ENCODE measurements at regions not wholly inside any gene's neighbourhood (a gene's known extent, or its start where the extent isn't known, plus 50 kb on each side); places are given as distances from the start of the nearest gene placed in this dataset.

DNA sequence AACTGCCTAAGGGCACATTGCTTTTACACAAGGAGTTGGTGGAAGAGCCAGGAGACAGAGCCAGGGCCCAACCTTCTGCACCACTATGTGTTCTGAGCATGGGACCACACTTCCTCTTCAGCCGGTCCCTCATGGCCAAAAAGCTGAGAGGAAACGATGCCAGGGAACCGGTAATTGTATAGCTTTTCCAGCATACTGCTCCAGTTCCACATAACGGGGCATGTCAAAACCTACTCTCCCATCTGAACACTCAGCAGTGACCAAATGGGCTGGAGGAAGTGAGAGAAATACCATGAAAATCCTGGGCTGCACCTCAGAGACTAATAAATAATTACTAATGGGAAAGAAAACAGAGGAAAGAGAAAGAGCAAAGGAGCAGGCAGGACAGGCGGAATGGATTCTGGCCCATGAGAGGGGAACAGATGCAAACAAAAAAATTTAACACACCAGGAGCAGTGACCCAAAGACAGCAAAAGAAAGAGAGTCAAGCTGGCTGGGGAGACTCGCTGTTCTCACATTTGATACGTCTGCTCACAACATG lies 52.0 kb upstream of the BMP2 start:
- H3K4me3 ChIP-seq (ENCODE audit: low read depth, low read length): no peak overlapping the region

DNA sequence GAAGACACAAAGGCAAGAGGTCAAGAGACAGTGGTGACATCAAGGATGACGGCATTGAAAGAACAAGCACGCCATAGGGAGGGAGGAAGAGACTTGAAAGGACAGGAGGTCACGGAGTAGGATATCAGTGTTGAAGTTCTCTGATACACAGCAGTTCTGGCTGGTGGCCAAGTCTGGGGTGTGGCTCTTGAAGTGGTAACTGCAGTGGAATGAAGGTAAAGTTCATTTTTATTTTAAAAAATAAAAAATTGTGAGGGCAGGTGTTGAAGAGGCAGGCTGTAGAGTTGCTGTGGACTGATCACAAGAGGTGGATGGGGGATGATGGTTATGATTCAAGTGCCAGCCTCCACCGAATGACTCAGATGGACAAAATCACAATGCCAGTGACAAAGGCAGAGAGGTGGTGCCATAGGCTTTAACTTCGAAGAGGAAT lies 53.2 kb upstream of the BMP2 start:
- H3K4me3 ChIP-seq (ENCODE audit: low read depth, low read length): no peak overlapping the region
- TF ChIP-seq, protein P1, sequence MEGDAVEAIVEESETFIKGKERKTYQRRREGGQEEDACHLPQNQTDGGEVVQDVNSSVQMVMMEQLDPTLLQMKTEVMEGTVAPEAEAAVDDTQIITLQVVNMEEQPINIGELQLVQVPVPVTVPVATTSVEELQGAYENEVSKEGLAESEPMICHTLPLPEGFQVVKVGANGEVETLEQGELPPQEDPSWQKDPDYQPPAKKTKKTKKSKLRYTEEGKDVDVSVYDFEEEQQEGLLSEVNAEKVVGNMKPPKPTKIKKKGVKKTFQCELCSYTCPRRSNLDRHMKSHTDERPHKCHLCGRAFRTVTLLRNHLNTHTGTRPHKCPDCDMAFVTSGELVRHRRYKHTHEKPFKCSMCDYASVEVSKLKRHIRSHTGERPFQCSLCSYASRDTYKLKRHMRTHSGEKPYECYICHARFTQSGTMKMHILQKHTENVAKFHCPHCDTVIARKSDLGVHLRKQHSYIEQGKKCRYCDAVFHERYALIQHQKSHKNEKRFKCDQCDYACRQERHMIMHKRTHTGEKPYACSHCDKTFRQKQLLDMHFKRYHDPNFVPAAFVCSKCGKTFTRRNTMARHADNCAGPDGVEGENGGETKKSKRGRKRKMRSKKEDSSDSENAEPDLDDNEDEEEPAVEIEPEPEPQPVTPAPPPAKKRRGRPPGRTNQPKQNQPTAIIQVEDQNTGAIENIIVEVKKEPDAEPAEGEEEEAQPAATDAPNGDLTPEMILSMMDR (IDR thresholded peaks at IDR 0.05; ENCODE audit: control insufficient read depth, extremely low read depth, insufficient read depth): no peak
- DNase-seq (ENCODE audit: low read depth): no peak

More for the DNA sequence above, 52.0 kb upstream of the BMP2 start:
- TF ChIP-seq, protein P1 (IDR thresholded peaks at IDR 0.05; ENCODE audit: control insufficient read depth, extremely low read depth, insufficient read depth): no peak
- no peak for DNase-seq (ENCODE audit: low read depth)

DNA sequence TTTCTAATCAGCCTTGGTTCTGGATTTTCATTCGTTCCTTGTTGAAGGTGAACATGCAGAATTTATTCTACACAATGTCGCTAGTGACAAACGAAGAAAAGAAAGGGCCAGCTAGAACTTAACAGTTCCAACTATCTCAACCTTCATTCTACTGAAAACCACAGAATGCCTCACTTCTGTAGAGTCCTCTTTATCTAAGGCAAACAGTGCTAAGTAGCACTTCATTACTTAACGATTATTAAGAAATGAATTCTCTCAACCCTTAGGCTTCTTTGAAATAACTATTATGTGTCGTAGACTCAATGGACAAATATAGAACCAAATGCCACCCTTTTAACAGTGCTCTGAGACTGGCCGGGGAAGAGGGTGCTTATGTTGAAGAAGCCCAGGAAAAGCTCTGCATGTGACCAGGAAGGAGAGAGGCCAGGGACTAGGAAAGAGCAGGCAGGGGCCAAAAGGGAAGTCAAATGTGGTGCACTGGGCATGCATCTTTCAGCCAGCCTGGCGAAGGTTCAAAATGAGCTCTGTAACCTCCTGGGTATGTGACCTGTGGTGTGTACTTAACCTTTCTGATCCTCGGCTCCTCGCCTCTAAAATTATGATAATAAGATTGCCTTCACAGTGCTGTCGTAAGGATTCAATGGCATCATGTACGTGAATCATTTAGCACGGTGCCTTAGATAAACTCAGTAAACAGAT lies 55.4 kb upstream of the BMP2 start:
- no peak for DNase-seq (ENCODE audit: low read depth)

DNA sequence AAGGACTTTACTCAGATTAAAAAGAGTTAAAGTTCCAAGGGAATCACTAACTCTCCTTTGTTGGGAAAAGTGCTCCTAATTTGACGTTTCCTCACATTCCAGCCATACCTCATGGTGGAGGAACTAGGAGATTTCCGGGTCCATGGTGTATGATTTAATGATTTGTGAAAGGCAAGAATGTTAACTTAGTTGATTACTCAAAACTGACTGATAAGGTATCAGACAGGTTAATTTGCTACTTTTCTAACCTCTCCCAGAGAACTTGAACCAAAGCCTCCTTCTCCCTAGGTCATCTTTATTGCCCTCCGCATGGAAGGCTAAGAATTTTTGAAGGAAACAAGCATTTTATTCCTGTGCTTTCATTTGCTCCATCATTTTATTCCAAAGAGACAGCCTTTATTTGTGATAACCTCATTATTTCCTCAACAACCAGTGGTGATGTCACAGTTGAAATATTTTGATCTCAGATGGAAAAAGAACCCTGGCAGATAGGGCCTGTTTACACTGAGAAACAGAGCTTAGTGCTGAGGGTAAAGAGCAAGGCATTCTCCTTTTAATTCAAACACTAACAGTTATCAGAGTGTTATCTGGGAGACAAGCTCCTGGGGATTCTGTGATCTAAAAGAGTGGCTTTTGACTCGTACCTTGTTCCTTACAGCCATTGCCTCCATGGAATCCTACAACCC lies 57.4 kb upstream of the BMP2 start:
- TF ChIP-seq, protein P1 (IDR thresholded peaks at IDR 0.05; ENCODE audit: control insufficient read depth, extremely low read depth, insufficient read depth): no peak
- DNase-seq (ENCODE audit: low read depth): no peak

More for the DNA sequence above, 55.4 kb upstream of the BMP2 start:
- TF ChIP-seq, protein P1 (IDR thresholded peaks at IDR 0.05; ENCODE audit: control insufficient read depth, extremely low read depth, insufficient read depth): no peak
- no peak overlapping the region for H3K4me3 ChIP-seq (ENCODE audit: low read depth, low read length)

DNA sequence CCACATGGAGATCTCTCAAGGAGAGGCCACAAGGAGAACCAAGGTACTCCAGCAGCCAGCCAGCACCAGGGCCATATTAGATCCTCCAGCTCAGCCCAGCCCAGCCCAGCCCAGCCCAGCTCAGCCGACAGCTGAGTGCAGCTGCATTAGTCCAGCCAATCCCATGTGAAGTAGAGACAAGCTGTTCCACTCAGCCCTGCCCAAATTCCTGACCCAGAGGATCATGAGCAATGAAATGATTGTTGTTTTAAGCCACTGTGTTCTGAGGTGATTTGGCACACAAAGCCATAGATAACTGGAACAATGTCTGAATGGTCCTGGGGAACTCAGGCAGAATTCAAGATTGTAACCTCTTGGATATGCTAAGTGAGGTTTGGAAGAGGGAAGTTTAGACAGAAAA lies 59.5 kb upstream of the BMP2 start:
- TF ChIP-seq, protein P1 (IDR thresholded peaks at IDR 0.05; ENCODE audit: control insufficient read depth, extremely low read depth, insufficient read depth): no peak
- DNase-seq (ENCODE audit: low read depth): no peak
- H3K4me3 ChIP-seq (ENCODE audit: low read depth, low read length): no peak overlapping the region

More for the DNA sequence above, 57.4 kb upstream of the BMP2 start:
- H3K4me3 ChIP-seq (ENCODE audit: low read depth, low read length): no peak overlapping the region

DNA sequence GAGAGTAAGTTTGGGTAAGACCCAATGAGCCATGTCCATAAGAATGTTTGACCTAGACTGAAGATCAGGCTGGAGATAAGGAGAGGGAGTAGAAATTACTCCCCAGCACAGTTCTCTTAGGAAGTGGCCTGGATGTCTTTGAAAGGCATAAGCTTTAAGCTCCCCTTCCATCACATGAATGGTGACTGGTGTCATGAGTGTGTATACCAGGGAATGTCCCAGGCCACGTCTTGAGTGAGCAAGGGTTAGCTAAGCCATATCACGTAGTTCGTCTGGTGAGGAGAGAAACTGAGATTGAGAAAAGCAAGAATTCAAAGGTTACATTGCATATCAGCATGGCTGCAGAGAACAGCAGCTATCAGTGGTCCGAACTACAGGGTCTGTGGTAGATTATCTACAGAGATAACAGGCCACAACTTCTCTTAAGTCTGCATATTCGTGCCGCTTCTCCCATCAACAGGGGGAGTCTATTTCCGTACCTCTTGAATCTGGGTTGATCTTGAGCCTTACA lies 60.1 kb upstream of the BMP2 start:
- H3K4me3 ChIP-seq (ENCODE audit: low read depth, low read length): no peak overlapping the region
- DNase-seq (ENCODE audit: low read depth): no peak
- TF ChIP-seq, protein P1 (IDR thresholded peaks at IDR 0.05; ENCODE audit: control insufficient read depth, extremely low read depth, insufficient read depth): no peak

All from LNCaP clone FGC (cell line).